H9 (cell line): ENCODE measurements at regions not wholly inside any gene's neighbourhood (a gene's known extent, or its start where the extent isn't known, plus 50 kb on each side); places are given as distances from the start of the nearest gene placed in this dataset.

ENCODE experiments used
- DNase-seq: peaks from one replicate; pipeline ENCODE4 v3.0.0-alpha.2; 2017
- H2AFZ ChIP-seq: one replicate; pipeline ENCODE4 v1.6.1; 2013; ENCODE audit warnings: mild to moderate bottlenecking, low read length, control low read depth, moderate library complexity
- H2AK5ac ChIP-seq: 2 replicates; pipeline ENCODE4 v1.6.1; 2013; ENCODE audit warnings: low read length, control low read depth, mixed read lengths; ENCODE audit not compliant: insufficient read length
- H2BK120ac ChIP-seq: one replicate; pipeline ENCODE4 v1.6.1; 2013; ENCODE audit warnings: low read depth, mild to moderate bottlenecking, low read length, control low read depth, inconsistent platforms; ENCODE audit not compliant: poor library complexity, severe bottlenecking
- H2BK12ac ChIP-seq: 2 replicates; pipeline ENCODE4 v1.6.1; 2013; ENCODE audit warnings: low read length, control low read depth, mixed read lengths, low read depth; ENCODE audit not compliant: insufficient read length
- H2BK15ac ChIP-seq: 2 replicates; pipeline ENCODE4 v1.6.1; 2013; ENCODE audit warnings: low read depth, low read length, control low read depth
- H2BK20ac ChIP-seq: one replicate; pipeline ENCODE4 v1.6.1; 2013; ENCODE audit warnings: low read depth, mild to moderate bottlenecking, low read length, control low read depth, inconsistent platforms; ENCODE audit not compliant: poor library complexity, severe bottlenecking
- H2BK5ac ChIP-seq: 2 replicates; pipeline ENCODE4 v1.6.1; 2013; ENCODE audit warnings: low read length, control low read depth, mixed read lengths; ENCODE audit not compliant: insufficient read length
- H3K14ac ChIP-seq: 2 replicates; pipeline ENCODE4 v1.6.1; 2013; ENCODE audit warnings: low read length, control low read depth; ENCODE audit not compliant: insufficient read depth
- H3K18ac ChIP-seq: 2 replicates; pipeline ENCODE4 v1.6.1; 2013; ENCODE audit warnings: low read depth, mild to moderate bottlenecking, mixed read lengths, low read length, control low read depth; ENCODE audit not compliant: insufficient read length
- H3K23ac ChIP-seq: 2 replicates; pipeline ENCODE4 v1.6.1; 2013; ENCODE audit warnings: low read length, control low read depth, mixed read lengths, low read depth; ENCODE audit not compliant: insufficient read length
- H3K23me2 ChIP-seq: 2 replicates; pipeline ENCODE4 v1.6.1; 2013; ENCODE audit warnings: low read depth, mild to moderate bottlenecking, mixed read lengths, low read length, control low read depth; ENCODE audit not compliant: insufficient read length, poor library complexity, severe bottlenecking
- H3K27ac ChIP-seq: 2 replicates; pipeline ENCODE4 v1.5.1; 2013; ENCODE audit warnings: low read length, control low read depth, mixed read lengths, low read depth; ENCODE audit not compliant: insufficient read length
- H3K27me3 ChIP-seq: 2 replicates; pipeline ENCODE4 v1.6.1; 2013; ENCODE audit warnings: low read length, control low read depth, inconsistent platforms; ENCODE audit not compliant: insufficient read depth
- H3K4ac ChIP-seq: 2 replicates; pipeline ENCODE4 v1.6.1; 2013; ENCODE audit warnings: low read depth, mild to moderate bottlenecking, control low read depth, inconsistent platforms, low read length, moderate library complexity
- H3K4me1 ChIP-seq: 2 replicates; pipeline ENCODE4 v1.6.1; 2013; ENCODE audit warnings: low read length, control low read depth, inconsistent platforms; ENCODE audit not compliant: insufficient read depth
- H3K4me2 ChIP-seq: 2 replicates; pipeline ENCODE4 v1.6.1; 2013; ENCODE audit warnings: low read length, control low read depth, mixed read lengths; ENCODE audit not compliant: insufficient read length, insufficient read depth
- H3K56ac ChIP-seq: 2 replicates; pipeline ENCODE4 v1.6.1; 2013; ENCODE audit warnings: low read depth, mild to moderate bottlenecking, mixed read lengths, low read length, control low read depth; ENCODE audit not compliant: insufficient read length
- H3K79me1 ChIP-seq: 2 replicates; pipeline ENCODE4 v1.6.1; 2013; ENCODE audit warnings: low read depth, mild to moderate bottlenecking, moderate library complexity, low read length, control low read depth, inconsistent platforms; ENCODE audit not compliant: insufficient read depth, poor library complexity, severe bottlenecking
- H3K79me2 ChIP-seq: 2 replicates; pipeline ENCODE4 v1.6.1; 2013; ENCODE audit warnings: low read length, control low read depth, inconsistent platforms; ENCODE audit not compliant: insufficient read depth
- H3K9ac ChIP-seq: 2 replicates; pipeline ENCODE4 v1.6.1; 2013; ENCODE audit warnings: low read length, control low read depth, mixed read lengths; ENCODE audit not compliant: insufficient read length; ENCODE audit errors: extremely low read depth
- H3K9me3 ChIP-seq: one replicate; pipeline ENCODE4 v1.6.1; 2013; ENCODE audit warnings: low read depth, low read length, inconsistent platforms; ENCODE audit not compliant: control insufficient read depth
- H3T11ph ChIP-seq: one replicate; pipeline ENCODE4 v1.6.1; 2013; ENCODE audit warnings: mild to moderate bottlenecking, low read length, control low read depth, inconsistent platforms
- H4K20me1 ChIP-seq: one replicate; pipeline ENCODE4 v1.6.1; 2013; ENCODE audit not compliant: control insufficient read depth, insufficient read length, insufficient read depth
- H4K5ac ChIP-seq: 2 replicates; pipeline ENCODE4 v1.6.1; 2013; ENCODE audit warnings: low read depth, mild to moderate bottlenecking, mixed read lengths, low read length, control low read depth; ENCODE audit not compliant: insufficient read length
- H4K8ac ChIP-seq: replicated peaks from 2 replicates; pipeline ENCODE4 v1.6.1; 2013; ENCODE audit warnings: low read length, control low read depth, mixed read lengths, low read depth; ENCODE audit not compliant: insufficient read length
- H4K91ac ChIP-seq: 2 replicates; pipeline ENCODE4 v1.6.1; 2013; ENCODE audit warnings: low read depth, mild to moderate bottlenecking, moderate library complexity, mixed read lengths, low read length, control low read depth; ENCODE audit not compliant: insufficient read length
- H3K27ac Mint-ChIP-seq, 3 experiments: 2 replicates in 2 of 3; 3 replicates in 1 of 3; pipeline ENCODE4 v1.8.0; 2020 to 2021; ENCODE audit warnings: mixed read lengths in 3 of 3, mild to moderate bottlenecking in 1 of 3, moderate library complexity in 1 of 3
- H3K27me3 Mint-ChIP-seq: 2 replicates; pipeline ENCODE4 v1.8.0; 2021; ENCODE audit warnings: low read depth, mild to moderate bottlenecking, moderate library complexity, mixed read lengths
- H3K36me3 Mint-ChIP-seq, 3 experiments: 2 replicates in 2 of 3; 3 replicates in 1 of 3; pipeline ENCODE4 v1.8.0; 2020 to 2021; ENCODE audit warnings: low read depth in 3 of 3, mixed read lengths in 3 of 3; ENCODE audit not compliant: insufficient read depth in 1 of 3
- H3K4me1 Mint-ChIP-seq, 2 experiments: 2 replicates each; pipeline ENCODE4 v1.8.0; 2020; ENCODE audit warnings: mixed read lengths in 2 of 2
- H3K4me3 Mint-ChIP-seq, 2 experiments: 2 replicates in 1 of 2; 3 replicates in 1 of 2; pipeline ENCODE4 v1.8.0; 2020 to 2021; ENCODE audit warnings: mild to moderate bottlenecking in 2 of 2, mixed read lengths in 2 of 2, moderate library complexity in 1 of 2
- H3K9me3 Mint-ChIP-seq, 2 experiments: 2 replicates in 1 of 2; 3 replicates in 1 of 2; pipeline ENCODE4 v1.8.0; 2020; ENCODE audit warnings: mild to moderate bottlenecking in 2 of 2, mixed read lengths in 2 of 2, moderate library complexity in 1 of 2
- WGBS: extraction: QIAGEN DNeasy Blood & Tissue Kit; methylation state at CpG from one replicate; pipeline ENCODE4 v1.1.7; 2013; ENCODE audit warnings: missing lambda C conversion rate, low lambda C conversion rate, mixed read lengths; ENCODE audit not compliant: insufficient read length; ENCODE audit errors: extremely low coverage; 5-methylcytosine and 5-hydroxymethylcytosine counted together
- TF ChIP-seq, protein P1 (sequence below): fragments of 200-600 bp; sonication (generic); conservative IDR thresholded peaks from 3 replicates; pipeline ENCODE4 v1.8.0; 2021; ENCODE audit warnings: antibody characterized with exemption, mild to moderate bottlenecking

- H3K27me3 Mint-ChIP-seq: peaks cover 6% of the 10 kb centered on the region
- Histone ChIP-seq H2BK15ac (no peak overlapping the region), H3T11ph (no peak overlapping the region), H3K9ac (no peak overlapping the region), H3K27me3 (no peaks in the 10 kb centered on the region), H3K4me2 (no peak overlapping the region), H4K20me1 (no peaks in the 10 kb centered on the region), H2BK120ac (no peak overlapping the region), H4K8ac (no peak overlapping the region), H3K9me3 (no peaks in the 10 kb centered on the region), H3K14ac (no peak overlapping the region), H3K56ac (no peak overlapping the region), H2BK20ac (no peak overlapping the region), H3K79me2 (no peaks in the 10 kb centered on the region), H3K18ac (no peak overlapping the region), H3K79me1 (no peaks in the 10 kb centered on the region), H3K27ac (no peak overlapping the region), H2AFZ (no peak overlapping the region), H4K91ac (no peak overlapping the region), H3K4ac (no peak overlapping the region), H2BK5ac (no peak overlapping the region), H2AK5ac (no peak overlapping the region), H3K23ac (no peak overlapping the region), H3K4me1 (no peaks in the 10 kb centered on the region), H2BK12ac (no peak overlapping the region), H4K5ac (no peak overlapping the region), H3K23me2 (no peaks in the 10 kb centered on the region)
- no peaks in the 10 kb centered on the region for H3K9me3 Mint-ChIP-seq
- H3K27ac Mint-ChIP-seq: no peak overlapping the region
- TF ChIP-seq, protein P1, sequence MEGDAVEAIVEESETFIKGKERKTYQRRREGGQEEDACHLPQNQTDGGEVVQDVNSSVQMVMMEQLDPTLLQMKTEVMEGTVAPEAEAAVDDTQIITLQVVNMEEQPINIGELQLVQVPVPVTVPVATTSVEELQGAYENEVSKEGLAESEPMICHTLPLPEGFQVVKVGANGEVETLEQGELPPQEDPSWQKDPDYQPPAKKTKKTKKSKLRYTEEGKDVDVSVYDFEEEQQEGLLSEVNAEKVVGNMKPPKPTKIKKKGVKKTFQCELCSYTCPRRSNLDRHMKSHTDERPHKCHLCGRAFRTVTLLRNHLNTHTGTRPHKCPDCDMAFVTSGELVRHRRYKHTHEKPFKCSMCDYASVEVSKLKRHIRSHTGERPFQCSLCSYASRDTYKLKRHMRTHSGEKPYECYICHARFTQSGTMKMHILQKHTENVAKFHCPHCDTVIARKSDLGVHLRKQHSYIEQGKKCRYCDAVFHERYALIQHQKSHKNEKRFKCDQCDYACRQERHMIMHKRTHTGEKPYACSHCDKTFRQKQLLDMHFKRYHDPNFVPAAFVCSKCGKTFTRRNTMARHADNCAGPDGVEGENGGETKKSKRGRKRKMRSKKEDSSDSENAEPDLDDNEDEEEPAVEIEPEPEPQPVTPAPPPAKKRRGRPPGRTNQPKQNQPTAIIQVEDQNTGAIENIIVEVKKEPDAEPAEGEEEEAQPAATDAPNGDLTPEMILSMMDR: no peak
- H3K4me1 Mint-ChIP-seq: peaks cover 4 to 9% of the 10 kb centered on the region in 2 experiments; a peak in 2 of 4 replicates
- WGBS: no CpG with 5 or more reads among the region's 6 CpGs
- no peak for DNase-seq
- H3K36me3 Mint-ChIP-seq: no peaks in the 10 kb centered on the region
- no peak overlapping the region; a peak in 1 of 5 replicates for H3K4me3 Mint-ChIP-seq
These were observed 158.0 kb upstream of the NPVF start for GRCh38 chr7:25386311-25386744.
